ENCODE measurements at regions not wholly inside any gene's neighbourhood (a gene's known extent, or its start where the extent isn't known, plus 50 kb on each side); places are given as distances from the start of the nearest gene placed in this dataset.
A peak's percentile ranks its signal among the peaks of the same experiment; 100 is the strongest.

DNA sequence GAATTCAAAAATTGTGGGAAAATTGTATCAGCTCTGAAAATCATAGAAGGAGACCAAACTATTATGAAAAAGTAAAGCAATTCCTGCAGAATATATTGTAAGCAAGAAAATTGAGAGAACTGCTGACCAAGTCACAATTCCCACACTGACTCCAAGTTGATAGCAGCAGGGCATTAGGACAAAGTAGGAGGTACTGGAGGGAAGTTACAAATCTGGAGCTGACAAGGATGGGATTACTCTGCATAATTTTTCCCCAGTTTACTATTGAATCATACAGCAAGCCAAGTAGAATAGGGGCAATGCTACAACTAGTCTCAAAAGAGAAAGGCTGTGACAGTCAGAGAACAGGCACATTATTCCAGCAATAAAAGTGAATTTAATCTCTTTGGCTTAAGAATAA is 161.3 kb upstream of the USP25 start:
- TF ChIP-seq, protein P1, sequence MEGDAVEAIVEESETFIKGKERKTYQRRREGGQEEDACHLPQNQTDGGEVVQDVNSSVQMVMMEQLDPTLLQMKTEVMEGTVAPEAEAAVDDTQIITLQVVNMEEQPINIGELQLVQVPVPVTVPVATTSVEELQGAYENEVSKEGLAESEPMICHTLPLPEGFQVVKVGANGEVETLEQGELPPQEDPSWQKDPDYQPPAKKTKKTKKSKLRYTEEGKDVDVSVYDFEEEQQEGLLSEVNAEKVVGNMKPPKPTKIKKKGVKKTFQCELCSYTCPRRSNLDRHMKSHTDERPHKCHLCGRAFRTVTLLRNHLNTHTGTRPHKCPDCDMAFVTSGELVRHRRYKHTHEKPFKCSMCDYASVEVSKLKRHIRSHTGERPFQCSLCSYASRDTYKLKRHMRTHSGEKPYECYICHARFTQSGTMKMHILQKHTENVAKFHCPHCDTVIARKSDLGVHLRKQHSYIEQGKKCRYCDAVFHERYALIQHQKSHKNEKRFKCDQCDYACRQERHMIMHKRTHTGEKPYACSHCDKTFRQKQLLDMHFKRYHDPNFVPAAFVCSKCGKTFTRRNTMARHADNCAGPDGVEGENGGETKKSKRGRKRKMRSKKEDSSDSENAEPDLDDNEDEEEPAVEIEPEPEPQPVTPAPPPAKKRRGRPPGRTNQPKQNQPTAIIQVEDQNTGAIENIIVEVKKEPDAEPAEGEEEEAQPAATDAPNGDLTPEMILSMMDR (conservative IDR thresholded peaks at IDR 0.05): no peak

DNA sequence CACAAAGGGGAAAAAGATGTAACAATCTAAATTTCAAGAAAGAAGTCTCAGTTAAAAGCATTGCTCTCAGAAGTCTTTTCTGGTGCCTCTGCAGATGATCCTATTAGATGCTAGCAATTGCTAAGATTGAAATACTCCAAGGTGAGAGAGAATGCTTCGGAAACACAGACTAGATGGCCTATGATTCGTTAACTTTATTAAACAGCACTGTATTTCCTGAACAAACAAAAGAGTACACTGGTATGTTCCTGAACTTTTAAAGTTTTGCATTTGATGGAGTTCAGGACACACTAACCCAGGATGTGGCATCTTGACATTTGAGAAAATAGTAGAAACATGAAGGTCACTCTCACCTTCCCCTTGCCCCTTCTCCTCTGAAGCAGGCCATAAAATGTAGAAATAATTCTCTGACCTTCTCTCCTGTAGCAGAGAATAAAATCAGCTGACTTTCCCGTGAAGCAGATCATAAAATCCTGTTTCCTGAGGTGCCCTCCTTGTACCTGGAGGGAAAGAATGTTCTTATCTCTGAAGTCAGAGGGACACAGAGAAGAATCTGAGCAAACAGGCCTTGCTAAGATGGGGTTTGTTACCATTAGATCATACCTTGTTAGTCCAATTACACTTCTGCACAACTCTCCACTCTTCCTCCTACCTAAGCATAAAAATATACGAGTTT is 142.9 kb upstream of the USP25 start:
- TF ChIP-seq, protein P1 (conservative IDR thresholded peaks at IDR 0.05): no peak
- peak overlapping the region; percentile 95 for H3K27ac ChIP-seq

More for the DNA sequence above, 161.3 kb upstream of the USP25 start:
- H3K27ac ChIP-seq: no peak overlapping the region

DNA sequence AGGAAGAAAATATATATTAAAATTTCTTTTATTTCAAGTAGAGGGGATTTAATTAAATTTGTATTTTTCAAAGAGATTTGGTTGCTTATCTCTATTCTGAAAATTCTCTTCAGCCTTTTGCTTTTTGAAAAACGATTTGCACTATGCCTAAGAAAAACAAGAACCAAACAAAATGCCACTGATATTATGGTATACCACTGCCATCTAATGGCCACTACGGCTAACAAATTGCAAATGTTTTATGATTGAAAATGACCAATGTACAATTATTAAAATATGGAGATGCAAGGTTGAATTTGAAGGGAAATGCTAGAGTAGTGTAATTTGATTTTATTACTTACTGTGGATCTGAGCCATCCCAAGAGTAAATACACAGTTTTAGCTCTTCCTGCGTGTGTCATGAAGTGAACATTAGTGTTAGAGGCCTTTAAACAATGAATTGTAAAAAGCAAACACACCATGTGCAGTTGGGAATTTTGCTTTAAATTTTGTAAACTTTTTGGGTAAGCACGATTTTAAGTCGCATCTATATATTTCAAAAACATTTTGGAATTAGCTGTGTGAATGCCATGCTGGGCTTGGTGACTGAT is 137.4 kb upstream of the USP25 start:
- peak overlapping the region; percentile 69 for H3K27ac ChIP-seq
- TF ChIP-seq, protein P1 (conservative IDR thresholded peaks at IDR 0.05): peak; percentile 88

DNA sequence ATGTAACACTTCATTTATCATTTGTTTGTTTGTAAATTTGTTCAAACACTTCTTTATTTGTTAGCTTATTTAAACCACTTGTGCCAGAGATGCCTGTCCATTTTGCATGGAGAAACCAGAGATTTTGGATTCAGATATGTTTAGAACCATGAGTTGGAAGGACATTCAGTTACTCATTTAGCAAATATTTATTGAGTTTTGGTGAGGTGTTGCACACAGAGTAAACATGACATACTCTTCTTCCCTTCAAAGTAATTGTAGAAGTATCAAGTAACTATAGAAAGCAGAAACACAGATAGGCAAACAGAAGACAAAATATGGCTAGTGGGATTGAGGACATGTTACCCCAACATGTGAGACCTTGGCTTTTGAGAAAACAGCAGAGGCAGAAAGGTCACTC is 136.8 kb upstream of the USP25 start:
- TF ChIP-seq, protein P1 (conservative IDR thresholded peaks at IDR 0.05): no peak

DNA sequence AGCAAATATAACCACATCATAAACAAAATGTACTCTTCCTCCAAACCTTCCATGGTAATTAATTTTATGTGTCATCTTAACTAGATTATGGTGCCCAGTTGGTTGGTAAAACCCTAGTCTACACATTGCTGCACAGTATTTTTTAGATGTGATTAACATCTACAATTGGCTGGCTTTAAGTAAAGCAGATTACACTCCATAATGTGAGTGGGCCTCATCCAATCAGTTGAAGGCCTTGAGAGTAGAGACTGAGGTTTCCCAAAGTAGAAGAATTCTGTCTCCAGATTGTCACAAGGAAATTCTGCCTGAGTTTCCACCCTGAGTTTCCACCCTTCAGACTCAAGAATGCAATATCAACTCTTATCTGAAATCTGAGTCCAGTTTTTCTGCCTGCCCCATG is 128.4 kb upstream of the USP25 start:
- TF ChIP-seq, protein P1 (conservative IDR thresholded peaks at IDR 0.05): no peak
- no peak overlapping the region for H3K27ac ChIP-seq

More for the DNA sequence above, 136.8 kb upstream of the USP25 start:
- peak overlapping the region; percentile 69 for H3K27ac ChIP-seq

DNA sequence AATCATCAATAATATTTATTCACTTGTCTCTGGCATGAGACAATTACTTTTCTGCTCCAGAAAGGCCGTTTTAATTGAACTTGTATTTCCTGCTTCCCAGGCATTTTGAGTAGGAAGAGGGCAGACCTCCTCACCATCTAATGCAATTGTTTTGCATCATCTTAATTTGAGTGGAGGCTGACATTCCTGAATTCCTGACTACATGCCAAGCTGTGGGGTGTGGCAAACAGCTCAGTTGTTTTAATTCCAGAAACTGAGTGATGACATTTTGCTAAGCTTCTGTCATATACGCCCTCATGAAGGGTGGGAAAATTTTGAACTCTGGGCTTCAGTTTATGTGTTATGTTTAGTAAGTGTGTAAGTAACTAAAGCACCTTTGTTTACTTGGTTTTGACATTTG is 125.4 kb upstream of the USP25 start:
- H3K27ac ChIP-seq: no peak overlapping the region
- TF ChIP-seq, protein P1 (conservative IDR thresholded peaks at IDR 0.05): no peak

DNA sequence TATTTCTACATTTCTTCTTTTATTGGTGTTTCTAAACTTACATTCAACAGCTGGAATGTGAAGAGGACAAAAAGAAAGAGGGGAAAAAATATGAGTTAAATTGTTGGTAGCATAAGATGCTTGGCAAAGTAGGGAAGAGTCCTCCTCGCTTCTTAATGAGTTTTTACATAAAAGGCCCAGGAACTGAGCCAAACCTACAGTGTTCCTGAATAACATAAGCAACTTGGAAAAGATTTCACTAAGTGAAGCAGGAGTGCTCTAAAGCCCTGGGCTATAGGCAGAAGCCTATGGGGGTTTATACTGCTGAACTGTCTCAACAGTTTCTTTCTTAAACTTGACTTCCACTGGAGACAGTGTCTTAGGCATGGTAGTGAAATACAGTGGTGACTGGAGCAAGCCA is 115.0 kb upstream of the USP25 start:
- TF ChIP-seq, protein P1 (conservative IDR thresholded peaks at IDR 0.05): no peak
- H3K27ac ChIP-seq: no peak overlapping the region

Measured in VCaP (cell line).